K562 (cell line): ENCODE measurements at regions not wholly inside any gene's neighbourhood (a gene's known extent, or its start where the extent isn't known, plus 50 kb on each side); places are given as distances from the start of the nearest gene placed in this dataset.

Experiments used
- ATAC-seq: fragments of 200-7000 bp; cut with Tn5 transposase; 3 replicates; pipeline ENCODE4 v1.9.1; 2020; ENCODE audit warnings: moderate library complexity
- BruUV-seq: library from RNA; stranded (reverse); fragments of 400-500 nt; replicated peaks from 2 replicates; lab custom pipeline; 2021; lab: Mats Ljungman, UMichigan
- CTCF ChIA-PET: fragments of 300-600 bp; formaldehyde crosslinking; extraction: SDS; loops from one replicate; lab custom pipeline; 2021; ENCODE audit warnings: low intra/inter-chr PET ratio; lab: Yijun Ruan, JAX
- POLR2A ChIA-PET: fragments of 300-600, 350-650 bp; sonication (Branson Sonifier 250); formaldehyde crosslinking; extraction: SDS; loops from one replicate; lab custom pipeline; 2021; ENCODE audit warnings: antibody characterized with exemption, inconsistent platforms; lab: Yijun Ruan, JAX
- DNase-seq, 4 experiments: peaks; one replicate each; pipeline versions ENCODE4 v3.0.0 to v3.0.0-alpha.2; 2011 to 2018; ENCODE audit warnings: low spot score in 3 of 4, mixed read lengths in 3 of 4; ENCODE audit errors: extremely low read depth in 1 of 4
- FAIRE-seq: peaks from 2 replicates; lab custom pipeline; 2011; peaks lifted over from hg19 to GRCh38; lab: Jason Lieb, UNC
- H2AFZ ChIP-seq: 2 replicates; pipeline ENCODE4 v1.6.0; 2011; ENCODE audit warnings: low read depth, low read length, control low read depth, inconsistent platforms
- H3K27ac ChIP-seq: fragments of 200-600 bp; 3 replicates; pipeline ENCODE4 v1.8.0; 2011; ENCODE audit warnings: low read depth, mild to moderate bottlenecking, control low read depth, inconsistent platforms, low read length, moderate library complexity, mixed read lengths; ENCODE audit errors: extremely low read depth
- H3K27me3 ChIP-seq, 2 experiments: fragments of 300-600 bp in 1 of 2; 2 replicates in 1 of 2; 3 replicates in 1 of 2; pipeline versions ENCODE4 v1.6.0 to v1.8.0; 2011; ENCODE audit warnings: inconsistent platforms in 2 of 2, low read length in 2 of 2, mild to moderate bottlenecking in 1 of 2, mixed read lengths in 1 of 2, moderate library complexity in 1 of 2; ENCODE audit not compliant: control insufficient read depth in 2 of 2, insufficient read depth in 2 of 2
- H3K36me3 ChIP-seq: fragments of 300-600 bp; 3 replicates; pipeline ENCODE4 v1.8.0; 2011; ENCODE audit warnings: mild to moderate bottlenecking, low read length, inconsistent platforms; ENCODE audit not compliant: control insufficient read depth, insufficient read depth
- H3K4me1 ChIP-seq, 2 experiments: fragments of 200-600 bp in 1 of 2; replicated peaks in 1 of 2; 2 replicates in 1 of 2; 3 replicates in 1 of 2; pipeline versions ENCODE4 v1.5.1 to v1.8.0; 2011; ENCODE audit warnings: inconsistent platforms in 2 of 2, low read length in 2 of 2, mild to moderate bottlenecking in 1 of 2, mixed read lengths in 1 of 2, moderate library complexity in 1 of 2; ENCODE audit not compliant: control insufficient read depth in 2 of 2, insufficient read depth in 2 of 2
- H3K4me2 ChIP-seq: 2 replicates; pipeline ENCODE4 v1.6.1; 2011; ENCODE audit warnings: low read length, control low read depth, inconsistent platforms, mixed read lengths; ENCODE audit not compliant: insufficient read depth
- H3K4me3 ChIP-seq: fragments of 200-600 bp; sonication (generic), shearing (Covaris generic); 2 replicates; pipeline ENCODE4 v1.5.1; 2016; ENCODE audit warnings: control low read depth, inconsistent platforms
- H3K79me2 ChIP-seq: fragments of 200-600 bp; 3 replicates; pipeline ENCODE4 v1.8.0; 2011; ENCODE audit warnings: low read length, inconsistent platforms; ENCODE audit not compliant: control insufficient read depth, insufficient read depth
- H3K9ac ChIP-seq, 2 experiments: 2 replicates each; pipeline versions ENCODE4 v1.6.0 to v1.6.1; 2011; ENCODE audit warnings: low read depth in 2 of 2, low read length in 2 of 2, control low read depth in 1 of 2, inconsistent platforms in 1 of 2, mild to moderate bottlenecking in 1 of 2, mixed read lengths in 1 of 2; ENCODE audit not compliant: insufficient read depth in 1 of 2
- H3K9me1 ChIP-seq: one replicate; pipeline ENCODE4 v1.6.0; 2011; ENCODE audit warnings: inconsistent platforms, mild to moderate bottlenecking, low read length, moderate library complexity; ENCODE audit not compliant: control insufficient read depth, insufficient read depth
- H3K9me3 ChIP-seq: replicated peaks from 2 replicates; pipeline ENCODE4 v1.5.1; 2011; ENCODE audit warnings: low read depth, low read length, inconsistent platforms; ENCODE audit not compliant: control insufficient read depth, insufficient read depth
- H4K20me1 ChIP-seq: replicated peaks from 2 replicates; pipeline ENCODE4 v1.6.1; 2011; ENCODE audit warnings: low read length, inconsistent platforms, mixed read lengths; ENCODE audit not compliant: control insufficient read depth, insufficient read depth
- FOXK2 ChIP-seq, 2 experiments: fragments of 450-650 bp; IDR thresholded peaks in 1 of 2; conservative IDR thresholded peaks in 1 of 2; 2 replicates each; pipeline ENCODE4 v1.6.1; 2016; ENCODE audit warnings: low read depth in 2 of 2, mild to moderate bottlenecking in 1 of 2
- GTF2F1 ChIP-seq: IDR thresholded peaks from 2 replicates; pipeline ENCODE4 v1.6.1; 2011; ENCODE audit warnings: low read depth, low read length, improper control_type of control experiment
- JUN ChIP-seq, 2 experiments: sonication (generic) in 1 of 2; formaldehyde crosslinking in 1 of 2; IDR thresholded peaks; 2 replicates each; pipeline versions ENCODE4 v1.6.1 to v1.8.0; 2012 to 2022; ENCODE audit warnings: borderline replicate concordance in 2 of 2, mild to moderate bottlenecking in 2 of 2, improper control_type of control experiment in 1 of 2, low read depth in 1 of 2, low read length in 1 of 2, missing genetic modification reagents in 1 of 2
- MXI1 ChIP-seq: IDR thresholded peaks from 2 replicates; pipeline ENCODE4 v1.6.1; 2011; ENCODE audit warnings: low read depth, mild to moderate bottlenecking, improper control_type of control experiment, low read length
- POLR2AphosphoS2 ChIP-seq: IDR thresholded peaks from 2 replicates; pipeline ENCODE4 v1.6.1; 2012; ENCODE audit warnings: low read length, improper control_type of control experiment
- STAG1 ChIP-seq: sonication (generic); formaldehyde crosslinking; IDR thresholded peaks from 2 replicates; pipeline ENCODE4 v1.5.0; 2020; ENCODE audit warnings: missing genetic modification reagents, borderline replicate concordance
- THRAP3 ChIP-seq: fragments of 450-650 bp; IDR thresholded peaks from 2 replicates; pipeline ENCODE4 v1.6.1; 2016; ENCODE audit warnings: mild to moderate bottlenecking, inconsistent platforms, borderline replicate concordance
- XRCC4 ChIP-seq: IDR thresholded peaks from one replicate; pipeline ENCODE4 v1.6.1; 2011; ENCODE audit not compliant: insufficient read depth, insufficient read length; ENCODE audit errors: extremely low read depth
- ZBTB1 ChIP-seq: sonication (generic); formaldehyde crosslinking; IDR thresholded peaks from 2 replicates; pipeline ENCODE4 v1.8.1; 2023; ENCODE audit warnings: missing genetic modification reagents, low read depth, mild to moderate bottlenecking, borderline replicate concordance
- ZFX ChIP-seq: sonication (generic); formaldehyde crosslinking; IDR thresholded peaks from 2 replicates; pipeline ENCODE4 v1.8.0; 2022; ENCODE audit warnings: mild to moderate bottlenecking, missing genetic modification reagents, moderate library complexity
- ZNF274 ChIP-seq: IDR thresholded peaks from 2 replicates; pipeline ENCODE4 v1.6.1; 2011; ENCODE audit warnings: low read depth, mild to moderate bottlenecking, low read length, moderate library complexity, borderline replicate concordance
- ZNF311 ChIP-seq: fragments of 250-450 bp; sonication (Bioruptor Pico); IDR thresholded peaks from 2 replicates; pipeline ENCODE4 v1.4.0; 2020; ENCODE audit warnings: mild to moderate bottlenecking, moderate library complexity
- WGBS: fragments of 100-300 bp; shearing (Covaris generic); methylation state at CpG from one replicate; pipeline ENCODE4 v1.1.6; 2016; ENCODE audit warnings: low coverage, mixed read lengths; ENCODE audit not compliant: insufficient coverage; ENCODE audit errors: missing lambda C conversion rate; 5-methylcytosine and 5-hydroxymethylcytosine counted together
- in situ Hi-C: fragments of 300-500 bp; cut with MboI; formaldehyde crosslinking; loops from 4 replicates; pipeline ENCODE4 v1.15.0; 2018; ENCODE audit warnings: inconsistent platforms, mixed read lengths
- intact Hi-C: fragments of 100-400 bp; cut with micrococcal nuclease; formaldehyde crosslinking; loops from 2 replicates; pipeline ENCODE4 v1.14.2; 2022
- TF ChIP-seq, protein P1 (sequence below): sonication (generic); formaldehyde crosslinking; IDR thresholded peaks from 2 replicates; pipeline ENCODE4 v1.8.0; 2022; ENCODE audit warnings: missing genetic modification reagents, mild to moderate bottlenecking, moderate library complexity, borderline replicate concordance
- TF ChIP-seq, protein P2 (sequence below): fragments of 250-450 bp; sonication (Bioruptor Pico); IDR thresholded peaks from 2 replicates; pipeline ENCODE4 v1.6.1; 2021; ENCODE audit warnings: mild to moderate bottlenecking
- TF ChIP-seq, protein P3 (sequence below), 2 experiments: fragments of 450-650 bp in 1 of 2; IDR thresholded peaks; 2 replicates each; pipeline ENCODE4 v1.6.1; 2011 to 2017; ENCODE audit warnings: low read depth in 2 of 2, antibody characterized with exemption in 1 of 2, borderline replicate concordance in 1 of 2, low read length in 1 of 2, mild to moderate bottlenecking in 1 of 2, mixed read lengths in 1 of 2; ENCODE audit not compliant: control insufficient read depth in 1 of 2

DNA sequence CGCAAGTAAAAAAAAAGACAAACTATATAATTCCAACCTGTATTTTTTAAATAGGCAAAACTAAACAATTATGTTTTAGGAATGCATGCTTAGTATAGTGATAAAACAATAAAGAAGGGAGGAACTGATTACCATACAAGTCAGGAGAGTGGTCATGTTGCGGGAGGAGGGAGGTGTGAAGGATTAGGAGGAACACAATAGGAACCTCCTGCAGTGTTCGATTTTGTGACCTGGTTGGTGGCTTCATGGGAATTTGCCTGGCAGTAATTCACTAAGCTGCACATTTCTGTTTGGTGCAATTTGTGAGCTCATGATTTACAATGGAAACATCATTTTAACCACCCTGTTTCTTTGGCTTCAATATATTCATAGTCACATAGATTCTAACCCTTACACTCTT, 78.3 kb downstream of the TPRA1 start:
- FAIRE-seq (no peak), DNase-seq (no peak), ATAC-seq (no peak)
- Histone ChIP-seq H3K27me3 (no peaks in the 10 kb centered on the region), H3K36me3 (no peaks in the 10 kb centered on the region), H3K9me3 (no peaks in the 10 kb centered on the region), H3K4me2 (no peak overlapping the region), H3K4me1 (no peaks in the 10 kb centered on the region), H3K9ac (no peak overlapping the region), H3K4me3 (no peak overlapping the region), H3K27ac (no peak overlapping the region), H2AFZ (no peak overlapping the region), H4K20me1 (no peaks in the 10 kb centered on the region), H3K79me2 (no peaks in the 10 kb centered on the region), H3K9me1 (no peaks in the 10 kb centered on the region)
- CTCF ChIA-PET, result no interaction called here
- BruUV-seq, result no TSS peak
- in situ Hi-C loops, result no loop called here
- WGBS, result 0% methylated on average over 3 of the region's 3 CpGs
- POLR2A ChIA-PET, result no interaction called here
- intact Hi-C loops, result no loop called here
- TF ChIP-seq XRCC4 (no peak), POLR2AphosphoS2 (no peak), ZNF274 (no peak), ZBTB1 (no peak), THRAP3 (no peak), ZFX (no peak), STAG1 (no peak), GTF2F1 (no peak), ZNF311 (CRISPR knock-in tag) (no peak), FOXK2 (conservative IDR thresholded peaks at IDR 0.05 in 1 of 2, IDR thresholded peaks at IDR 0.05 in 1 of 2; ENCODE audit: low read depth in 2 of 2) (no peak), MXI1 (no peak), JUN (IDR thresholded peaks at IDR 0.05; ENCODE audit: borderline replicate concordance, low read depth, low read length) (no peak), JUN (CRISPR knock-in tag; IDR thresholded peaks at IDR 0.05; ENCODE audit: borderline replicate concordance) (no peak)
- TF ChIP-seq, protein P1, sequence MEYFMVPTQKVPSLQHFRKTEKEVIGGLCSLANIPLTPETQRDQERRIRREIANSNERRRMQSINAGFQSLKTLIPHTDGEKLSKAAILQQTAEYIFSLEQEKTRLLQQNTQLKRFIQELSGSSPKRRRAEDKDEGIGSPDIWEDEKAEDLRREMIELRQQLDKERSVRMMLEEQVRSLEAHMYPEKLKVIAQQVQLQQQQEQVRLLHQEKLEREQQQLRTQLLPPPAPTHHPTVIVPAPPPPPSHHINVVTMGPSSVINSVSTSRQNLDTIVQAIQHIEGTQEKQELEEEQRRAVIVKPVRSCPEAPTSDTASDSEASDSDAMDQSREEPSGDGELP (CRISPR knock-in tag), result no peak
- TF ChIP-seq, protein P2, sequence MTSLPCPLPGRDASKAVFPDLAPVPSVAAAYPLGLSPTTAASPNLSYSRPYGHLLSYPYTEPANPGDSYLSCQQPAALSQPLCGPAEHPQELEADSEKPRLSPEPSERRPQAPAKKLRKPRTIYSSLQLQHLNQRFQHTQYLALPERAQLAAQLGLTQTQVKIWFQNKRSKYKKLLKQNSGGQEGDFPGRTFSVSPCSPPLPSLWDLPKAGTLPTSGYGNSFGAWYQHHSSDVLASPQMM (CRISPR knock-in tag), result no peak
- TF ChIP-seq, protein P3, sequence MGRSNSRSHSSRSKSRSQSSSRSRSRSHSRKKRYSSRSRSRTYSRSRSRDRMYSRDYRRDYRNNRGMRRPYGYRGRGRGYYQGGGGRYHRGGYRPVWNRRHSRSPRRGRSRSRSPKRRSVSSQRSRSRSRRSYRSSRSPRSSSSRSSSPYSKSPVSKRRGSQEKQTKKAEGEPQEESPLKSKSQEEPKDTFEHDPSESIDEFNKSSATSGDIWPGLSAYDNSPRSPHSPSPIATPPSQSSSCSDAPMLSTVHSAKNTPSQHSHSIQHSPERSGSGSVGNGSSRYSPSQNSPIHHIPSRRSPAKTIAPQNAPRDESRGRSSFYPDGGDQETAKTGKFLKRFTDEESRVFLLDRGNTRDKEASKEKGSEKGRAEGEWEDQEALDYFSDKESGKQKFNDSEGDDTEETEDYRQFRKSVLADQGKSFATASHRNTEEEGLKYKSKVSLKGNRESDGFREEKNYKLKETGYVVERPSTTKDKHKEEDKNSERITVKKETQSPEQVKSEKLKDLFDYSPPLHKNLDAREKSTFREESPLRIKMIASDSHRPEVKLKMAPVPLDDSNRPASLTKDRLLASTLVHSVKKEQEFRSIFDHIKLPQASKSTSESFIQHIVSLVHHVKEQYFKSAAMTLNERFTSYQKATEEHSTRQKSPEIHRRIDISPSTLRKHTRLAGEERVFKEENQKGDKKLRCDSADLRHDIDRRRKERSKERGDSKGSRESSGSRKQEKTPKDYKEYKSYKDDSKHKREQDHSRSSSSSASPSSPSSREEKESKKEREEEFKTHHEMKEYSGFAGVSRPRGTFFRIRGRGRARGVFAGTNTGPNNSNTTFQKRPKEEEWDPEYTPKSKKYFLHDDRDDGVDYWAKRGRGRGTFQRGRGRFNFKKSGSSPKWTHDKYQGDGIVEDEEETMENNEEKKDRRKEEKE (IDR thresholded peaks at IDR 0.05; ENCODE audit: borderline replicate concordance in 1 of 2, control insufficient read depth in 1 of 2, low read depth in 2 of 2, low read length in 1 of 2), result no peak
